ENCODE measurements at regions not wholly inside any gene's neighbourhood (a gene's known extent, or its start where the extent isn't known, plus 50 kb on each side); places are given as distances from the start of the nearest gene placed in this dataset.

DNA sequence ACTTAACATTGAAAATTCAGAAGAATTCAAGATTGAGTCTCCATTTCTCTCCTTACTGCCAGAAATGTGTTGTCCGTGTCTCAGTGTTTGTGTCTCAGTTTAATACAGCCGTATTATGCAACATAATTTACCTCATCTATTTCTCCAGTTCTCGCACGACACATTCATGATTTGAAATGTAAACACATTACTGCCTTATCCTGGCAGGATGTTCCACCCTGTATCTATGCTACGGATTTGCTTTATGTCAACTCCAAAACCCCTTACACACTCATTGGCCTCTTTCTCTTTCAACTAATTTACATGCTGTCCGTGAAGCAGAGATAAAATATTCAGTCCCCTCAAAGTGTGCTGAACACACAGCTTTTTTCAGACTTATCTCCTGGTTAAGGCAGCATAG lies 653.7 kb upstream of the SEMA3D start:
- no peaks in the 10 kb centered on the region for H3K9me2 ChIP-seq (ENCODE audit: low read depth, low read length)
- no peak overlapping the region for H3K27ac ChIP-seq (ENCODE audit: low read depth, low read length, poor library complexity, severe bottlenecking)

DNA sequence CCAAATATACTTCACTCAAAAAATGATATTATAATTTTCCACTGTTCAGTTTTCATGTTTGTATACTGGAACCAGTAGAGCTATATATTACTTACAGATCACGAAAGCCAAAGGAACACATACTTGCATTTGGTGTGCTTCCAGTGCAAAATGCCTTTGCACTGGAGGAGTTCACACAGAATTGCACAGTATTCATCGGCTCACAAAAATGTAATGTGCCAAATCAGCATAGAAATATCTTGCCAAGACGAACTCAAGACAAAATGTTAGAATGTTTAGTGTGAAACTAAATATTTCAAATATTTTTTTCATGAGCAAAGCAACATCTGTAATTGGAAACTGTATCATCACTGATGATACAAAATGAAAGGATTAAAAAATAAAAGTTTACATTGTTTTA lies 646.2 kb upstream of the SEMA3D start:
- Histone ChIP-seq H3K9ac (ENCODE audit: low read length) (no peak overlapping the region), H3K9me2 (ENCODE audit: low read depth, low read length) (no peaks in the 10 kb centered on the region)

More for the DNA sequence above, 653.7 kb upstream of the SEMA3D start:
- TF ChIP-seq EZH2 (IDR thresholded peaks at IDR 0.05; ENCODE audit: borderline replicate concordance, low read length) = no peak
- H3K9ac ChIP-seq (ENCODE audit: low read length) = no peak overlapping the region
- no peaks in the 10 kb centered on the region for H3K27me3 ChIP-seq (ENCODE audit: insufficient read depth, low read length)
- H3K4me1 ChIP-seq (ENCODE audit: insufficient read depth, low read length, severe bottlenecking) = no peaks in the 10 kb centered on the region
- no peaks in the 10 kb centered on the region for H3K79me2 ChIP-seq (ENCODE audit: insufficient read depth, low read length)
- H3K9me3 ChIP-seq (ENCODE audit: low read length) = no peaks in the 10 kb centered on the region
- no peak overlapping the region for H2AFZ ChIP-seq (ENCODE audit: low read length)
- H3F3A ChIP-seq (ENCODE audit: insufficient read depth, low read length) = no peaks in the 10 kb centered on the region
- no peak overlapping the region for H3K4me2 ChIP-seq (ENCODE audit: low read length)
- H4K20me1 ChIP-seq (ENCODE audit: insufficient read depth, low read length) = no peaks in the 10 kb centered on the region
- no peaks in the 10 kb centered on the region for H3K36me3 ChIP-seq (ENCODE audit: insufficient read depth, low read length)
- no peak overlapping the region for H3K4me3 ChIP-seq (ENCODE audit: low read depth, low read length, poor library complexity, severe bottlenecking)

DNA sequence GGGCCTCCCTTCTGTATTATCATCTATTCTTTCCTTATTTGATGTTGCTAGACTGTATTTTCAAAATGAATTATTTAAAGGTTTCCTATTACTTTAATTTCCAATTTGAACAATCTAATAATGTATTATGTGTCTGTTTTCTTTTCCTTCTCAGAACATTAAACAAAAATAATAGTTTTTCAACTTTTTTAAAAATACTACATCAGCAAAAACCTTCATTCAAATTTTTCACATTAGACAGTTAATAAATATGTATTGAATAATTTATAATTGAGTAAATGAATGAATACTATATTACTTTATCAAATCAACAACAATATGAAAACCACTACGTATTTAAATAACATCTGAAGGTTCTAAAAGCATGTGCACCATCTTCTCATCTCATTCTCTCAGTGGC lies 644.1 kb upstream of the SEMA3D start:
- Histone ChIP-seq H3K27ac (ENCODE audit: low read depth, low read length, poor library complexity, severe bottlenecking) (no peak overlapping the region), H2AFZ (ENCODE audit: low read length) (no peak overlapping the region), H3K9ac (ENCODE audit: low read length) (no peak overlapping the region), H3K27me3 (ENCODE audit: insufficient read depth, low read length) (no peaks in the 10 kb centered on the region), H3K4me1 (ENCODE audit: insufficient read depth, low read length, severe bottlenecking) (no peaks in the 10 kb centered on the region), H3F3A (ENCODE audit: insufficient read depth, low read length) (no peaks in the 10 kb centered on the region), H3K4me2 (ENCODE audit: low read length) (no peak overlapping the region), H3K4me3 (ENCODE audit: low read depth, low read length, poor library complexity, severe bottlenecking) (no peak overlapping the region), H3K36me3 (ENCODE audit: insufficient read depth, low read length) (no peaks in the 10 kb centered on the region), H3K9me2 (ENCODE audit: low read depth, low read length) (no peaks in the 10 kb centered on the region), H3K79me2 (ENCODE audit: insufficient read depth, low read length) (no peaks in the 10 kb centered on the region), H4K20me1 (ENCODE audit: insufficient read depth, low read length) (no peaks in the 10 kb centered on the region), H3K9me3 (ENCODE audit: low read length) (no peaks in the 10 kb centered on the region)
- TF ChIP-seq, protein P1, sequence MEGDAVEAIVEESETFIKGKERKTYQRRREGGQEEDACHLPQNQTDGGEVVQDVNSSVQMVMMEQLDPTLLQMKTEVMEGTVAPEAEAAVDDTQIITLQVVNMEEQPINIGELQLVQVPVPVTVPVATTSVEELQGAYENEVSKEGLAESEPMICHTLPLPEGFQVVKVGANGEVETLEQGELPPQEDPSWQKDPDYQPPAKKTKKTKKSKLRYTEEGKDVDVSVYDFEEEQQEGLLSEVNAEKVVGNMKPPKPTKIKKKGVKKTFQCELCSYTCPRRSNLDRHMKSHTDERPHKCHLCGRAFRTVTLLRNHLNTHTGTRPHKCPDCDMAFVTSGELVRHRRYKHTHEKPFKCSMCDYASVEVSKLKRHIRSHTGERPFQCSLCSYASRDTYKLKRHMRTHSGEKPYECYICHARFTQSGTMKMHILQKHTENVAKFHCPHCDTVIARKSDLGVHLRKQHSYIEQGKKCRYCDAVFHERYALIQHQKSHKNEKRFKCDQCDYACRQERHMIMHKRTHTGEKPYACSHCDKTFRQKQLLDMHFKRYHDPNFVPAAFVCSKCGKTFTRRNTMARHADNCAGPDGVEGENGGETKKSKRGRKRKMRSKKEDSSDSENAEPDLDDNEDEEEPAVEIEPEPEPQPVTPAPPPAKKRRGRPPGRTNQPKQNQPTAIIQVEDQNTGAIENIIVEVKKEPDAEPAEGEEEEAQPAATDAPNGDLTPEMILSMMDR (IDR thresholded peaks at IDR 0.05; ENCODE audit: low read length) = no peak
- no peak for TF ChIP-seq EZH2 (IDR thresholded peaks at IDR 0.05; ENCODE audit: borderline replicate concordance, low read length)

More for the DNA sequence above, 646.2 kb upstream of the SEMA3D start:
- H3K4me2 ChIP-seq (ENCODE audit: low read length) = no peak overlapping the region
- H3K27ac ChIP-seq (ENCODE audit: low read depth, low read length, poor library complexity, severe bottlenecking) = no peak overlapping the region
- H3K27me3 ChIP-seq (ENCODE audit: insufficient read depth, low read length) = no peaks in the 10 kb centered on the region
- no peaks in the 10 kb centered on the region for H3K4me1 ChIP-seq (ENCODE audit: insufficient read depth, low read length, severe bottlenecking)
- H2AFZ ChIP-seq (ENCODE audit: low read length) = no peak overlapping the region
- H3K9me3 ChIP-seq (ENCODE audit: low read length) = no peaks in the 10 kb centered on the region
- TF ChIP-seq EZH2 (IDR thresholded peaks at IDR 0.05; ENCODE audit: borderline replicate concordance, low read length) = no peak
- TF ChIP-seq, protein P1 (IDR thresholded peaks at IDR 0.05; ENCODE audit: low read length) = no peak
- H4K20me1 ChIP-seq (ENCODE audit: insufficient read depth, low read length) = no peaks in the 10 kb centered on the region
- no peak overlapping the region for H3K4me3 ChIP-seq (ENCODE audit: low read depth, low read length, poor library complexity, severe bottlenecking)
- no peaks in the 10 kb centered on the region for H3K36me3 ChIP-seq (ENCODE audit: insufficient read depth, low read length)
- no peaks in the 10 kb centered on the region for H3F3A ChIP-seq (ENCODE audit: insufficient read depth, low read length)
- H3K79me2 ChIP-seq (ENCODE audit: insufficient read depth, low read length) = no peaks in the 10 kb centered on the region

DNA sequence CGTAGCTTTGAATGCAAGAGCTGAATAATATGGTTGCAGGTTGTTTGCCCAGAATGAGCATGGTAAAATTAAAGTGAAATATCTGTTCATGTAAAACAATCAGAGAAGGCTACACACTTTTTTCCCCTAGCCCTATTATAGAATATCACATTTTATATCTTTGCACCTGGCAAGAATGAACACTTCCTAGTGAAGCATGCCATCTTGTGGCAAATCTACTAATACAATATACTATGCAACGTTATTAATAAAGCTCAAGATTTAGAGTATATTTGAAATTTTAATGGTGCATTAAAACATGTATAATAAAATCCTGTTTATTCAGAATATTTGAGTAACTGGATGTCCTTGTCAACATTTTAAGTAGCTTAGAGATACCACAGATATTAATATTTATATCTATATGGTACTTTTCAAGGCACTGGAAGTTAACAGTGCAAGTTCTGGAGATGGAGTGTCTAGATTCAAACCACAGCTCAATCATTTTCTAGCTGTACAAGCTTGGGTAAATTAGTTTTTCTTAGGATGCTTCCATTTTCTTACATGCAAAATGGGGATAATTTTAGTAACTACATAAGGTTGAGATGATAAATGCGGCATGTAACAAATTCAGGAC lies 643.1 kb upstream of the SEMA3D start:
- no peaks in the 10 kb centered on the region for H3K27me3 ChIP-seq (ENCODE audit: insufficient read depth, low read length)
- no peak overlapping the region for H3K4me2 ChIP-seq (ENCODE audit: low read length)
- no peaks in the 10 kb centered on the region for H4K20me1 ChIP-seq (ENCODE audit: insufficient read depth, low read length)
- no peak overlapping the region for H3K4me3 ChIP-seq (ENCODE audit: low read depth, low read length, poor library complexity, severe bottlenecking)
- H3F3A ChIP-seq (ENCODE audit: insufficient read depth, low read length) = no peaks in the 10 kb centered on the region
- H3K27ac ChIP-seq (ENCODE audit: low read depth, low read length, poor library complexity, severe bottlenecking) = no peak overlapping the region
- TF ChIP-seq EZH2 (IDR thresholded peaks at IDR 0.05; ENCODE audit: borderline replicate concordance, low read length) = no peak
- TF ChIP-seq, protein P1 (IDR thresholded peaks at IDR 0.05; ENCODE audit: low read length) = peak; percentile 50
- no peaks in the 10 kb centered on the region for H3K79me2 ChIP-seq (ENCODE audit: insufficient read depth, low read length)
- H3K36me3 ChIP-seq (ENCODE audit: insufficient read depth, low read length) = no peaks in the 10 kb centered on the region
- no peaks in the 10 kb centered on the region for H3K4me1 ChIP-seq (ENCODE audit: insufficient read depth, low read length, severe bottlenecking)
- no peaks in the 10 kb centered on the region for H3K9me2 ChIP-seq (ENCODE audit: low read depth, low read length)
- no peak overlapping the region for H2AFZ ChIP-seq (ENCODE audit: low read length)
- H3K9me3 ChIP-seq (ENCODE audit: low read length) = no peaks in the 10 kb centered on the region
- no peak overlapping the region for H3K9ac ChIP-seq (ENCODE audit: low read length)

Data from OCI-LY1 (cell line).